HG03108 (cell line): ENCODE measurements at regions not wholly inside any gene's neighbourhood (a gene's known extent, or its start where the extent isn't known, plus 50 kb on each side); places are given as distances from the start of the nearest gene placed in this dataset.
"Not testable (repeated sequence)": the region's sequence is repeated elsewhere in the genome, so short reads cannot be mapped to it uniquely, and the experiment has no call there.

Experiments used
- ATAC-seq: cut with Tn5 transposase; IDR thresholded peaks from one replicate; pipeline ENCODE4 v1.9.1; 2021; ENCODE audit warnings: moderate library complexity; ENCODE audit not compliant: unreplicated experiment

GRCh38 chr7:27032839-27033238 is 63.0 kb downstream of the HOXA1 start:
- ATAC-seq = no peak

DNA sequence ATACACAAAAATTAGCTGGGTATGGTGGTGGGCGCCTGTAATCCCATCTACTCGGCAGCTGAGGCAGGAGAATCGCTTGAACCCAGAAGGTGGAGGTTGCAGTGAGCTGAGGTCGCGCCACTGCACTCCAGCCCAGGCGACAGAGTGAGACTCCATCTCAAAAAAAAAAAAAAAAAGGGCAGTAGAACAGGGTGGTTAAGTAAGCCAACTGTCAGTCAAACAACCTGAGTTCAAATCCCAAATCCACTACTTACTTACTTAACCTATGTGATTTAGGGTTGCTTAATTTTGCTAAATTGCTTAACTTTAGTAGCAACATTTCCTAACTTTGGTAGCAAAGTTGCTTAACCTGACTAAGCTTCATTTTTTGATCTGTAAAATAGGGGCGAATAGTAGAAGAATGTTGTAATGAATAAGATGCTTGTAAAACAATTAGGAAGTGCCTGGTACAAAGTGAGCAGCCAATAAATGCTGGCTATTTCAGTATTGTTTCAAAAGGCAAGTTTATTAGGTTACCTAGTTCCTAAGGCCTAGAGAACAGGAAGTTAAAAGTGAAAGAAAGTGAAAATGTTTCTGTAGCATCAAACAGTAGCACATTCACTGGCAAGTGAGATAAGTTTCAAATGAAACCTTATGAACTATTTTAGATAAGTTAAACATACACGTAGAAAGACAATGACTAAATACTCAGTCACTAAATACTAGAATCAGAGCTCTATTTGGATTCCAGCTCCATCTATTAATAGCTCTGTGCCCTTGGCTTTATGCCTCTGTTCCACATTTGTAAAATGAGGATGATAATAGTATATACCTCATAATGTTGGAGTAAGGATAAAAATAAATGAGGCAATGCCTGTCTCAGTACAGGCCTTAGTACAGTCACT is 64.3 kb downstream of the HOXA1 start:
- ATAC-seq = peak; percentile 83

- ATAC-seq = no peak
Observed at GRCh38 chr7:27030393-27031050, 65.3 kb downstream of the HOXA1 start.

DNA sequence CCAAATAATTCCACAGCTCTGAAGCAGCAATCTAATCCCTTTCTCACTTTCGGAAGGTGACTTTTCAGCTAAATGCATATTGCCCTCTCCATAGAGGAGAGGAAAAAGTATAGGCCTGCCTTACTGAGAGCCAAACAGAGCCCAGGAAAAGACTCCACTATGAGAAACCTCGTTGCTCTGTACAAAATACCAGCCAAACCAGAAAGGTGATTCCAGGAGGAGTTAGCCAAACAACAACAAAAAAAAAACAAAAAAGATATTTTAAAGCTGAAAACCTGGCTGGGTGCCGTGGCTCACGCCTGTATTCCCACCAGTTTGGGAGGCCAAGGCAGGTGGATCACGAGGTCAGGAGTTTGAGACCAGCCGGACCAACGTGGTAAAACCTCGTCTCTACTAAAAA is 70.5 kb downstream of the HOXA1 start:
- no peak for ATAC-seq

DNA sequence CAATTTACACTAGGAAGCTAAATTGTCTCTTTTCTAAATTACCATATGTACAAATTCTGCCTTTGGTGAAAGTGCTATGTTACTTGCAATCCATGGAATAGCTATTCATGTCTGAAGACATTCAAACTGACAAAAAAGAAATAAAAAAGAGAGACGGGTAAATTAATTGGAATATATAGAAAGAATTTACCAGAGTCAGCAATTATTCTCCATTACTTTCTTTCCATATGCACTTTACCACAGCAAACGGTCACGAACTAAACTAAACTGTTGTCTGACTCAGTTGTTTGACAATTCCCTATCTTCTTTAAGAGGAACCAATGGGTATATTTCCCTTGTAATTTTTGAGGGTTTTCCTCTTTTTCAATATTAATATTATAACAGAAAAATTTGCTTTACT is 85.7 kb downstream of the HOXA1 start:
- no peak for ATAC-seq

GRCh38 chr7:27000496-27000895 is 95.3 kb downstream of the HOXA1 start:
- no peak for ATAC-seq

DNA sequence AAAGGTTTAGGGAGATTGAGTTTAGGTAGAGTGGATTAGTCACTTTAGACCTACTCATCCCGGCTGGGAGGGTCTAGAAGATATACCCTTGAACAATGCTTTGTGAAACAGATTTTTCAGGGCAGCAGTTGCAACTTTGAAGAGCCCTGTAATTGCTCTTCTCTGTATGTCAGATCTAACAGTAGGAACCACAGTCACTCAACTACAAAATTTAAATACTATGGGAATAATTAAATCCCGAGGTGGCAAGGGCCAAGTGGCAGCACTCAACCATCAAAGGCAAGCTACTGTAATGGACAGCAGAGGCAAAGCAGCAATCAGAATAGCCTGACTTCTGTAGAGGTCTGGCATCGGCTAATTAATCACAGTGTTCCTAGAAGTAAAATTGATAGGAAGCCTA is 97.5 kb downstream of the HOXA1 start:
- not testable (repeated sequence) for ATAC-seq

DNA sequence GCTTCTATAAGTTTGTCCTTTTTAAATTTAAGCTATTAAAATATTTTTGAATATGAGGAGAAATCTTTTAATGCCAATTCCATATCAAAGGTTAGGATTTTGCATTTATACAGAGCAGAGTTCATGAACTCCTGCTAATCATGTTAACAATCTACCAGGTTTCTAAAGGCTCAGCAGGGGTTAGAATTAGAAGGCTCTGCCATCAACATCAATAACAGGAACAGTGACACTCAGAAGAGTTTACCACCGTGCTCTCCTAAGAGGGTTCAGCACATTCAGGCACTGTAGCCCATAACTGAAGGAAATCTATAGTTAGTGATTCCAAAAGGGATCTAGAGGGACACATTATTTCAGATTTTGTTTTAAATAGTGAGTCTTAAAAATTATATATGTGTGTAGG is 100.1 kb downstream of the HOXA1 start:
- no peak for ATAC-seq

GRCh38 chr7:26993816-26994810 is 101.7 kb downstream of the HOXA1 start:
- ATAC-seq = no peak

DNA sequence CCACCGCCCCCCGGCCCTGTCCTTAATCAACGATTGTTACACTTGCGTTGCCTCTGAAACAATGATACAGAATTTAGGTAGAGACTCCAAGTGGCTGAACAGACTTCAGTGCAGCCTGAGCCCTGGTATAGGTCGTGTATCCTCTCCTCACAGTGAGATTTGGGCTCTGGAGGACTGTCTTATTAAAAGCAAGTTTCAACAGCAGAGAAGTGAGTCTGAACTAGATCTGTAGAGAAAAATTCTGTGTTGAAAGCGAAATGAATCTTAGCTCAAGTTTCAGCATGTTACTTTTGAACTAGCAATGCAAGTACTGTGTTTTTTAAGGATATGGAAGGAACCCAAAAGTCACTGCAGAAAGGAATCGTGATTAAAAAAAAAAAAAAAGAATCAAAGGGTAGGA is 103.1 kb downstream of the HOXA1 start:
- ATAC-seq = no peak

- ATAC-seq = no peak
Observed at GRCh38 chr7:26991796-26992195, 104.0 kb downstream of the HOXA1 start.

GRCh38 chr7:26989897-26990670 is 105.7 kb downstream of the HOXA1 start:
- ATAC-seq = no peak

- no peak for ATAC-seq
Observed at GRCh38 chr7:26988836-26989374, 106.9 kb downstream of the HOXA1 start.

GRCh38 chr7:26987338-26987737 is 108.5 kb downstream of the HOXA1 start:
- ATAC-seq = no peak

DNA sequence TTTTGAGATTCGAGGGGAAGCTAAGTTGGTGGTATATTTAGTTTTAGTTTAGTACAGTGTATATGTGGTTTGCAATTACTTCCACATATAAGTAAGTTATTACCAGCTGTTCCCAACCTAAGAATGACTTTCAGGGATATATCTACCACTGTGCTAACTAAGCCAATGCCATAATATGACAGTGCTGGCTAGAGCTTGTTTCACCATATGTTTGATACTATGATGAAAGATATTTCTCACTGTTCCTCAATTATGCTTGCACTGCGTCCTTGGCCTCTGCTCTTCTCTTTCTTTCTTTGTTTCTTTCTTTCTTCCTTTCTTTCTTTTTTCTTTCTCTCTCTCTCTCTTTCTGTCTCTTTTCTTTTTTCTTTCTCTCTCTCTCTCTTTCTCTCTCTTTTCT is 113.8 kb upstream of the SKAP2 start:
- ATAC-seq = no peak

DNA sequence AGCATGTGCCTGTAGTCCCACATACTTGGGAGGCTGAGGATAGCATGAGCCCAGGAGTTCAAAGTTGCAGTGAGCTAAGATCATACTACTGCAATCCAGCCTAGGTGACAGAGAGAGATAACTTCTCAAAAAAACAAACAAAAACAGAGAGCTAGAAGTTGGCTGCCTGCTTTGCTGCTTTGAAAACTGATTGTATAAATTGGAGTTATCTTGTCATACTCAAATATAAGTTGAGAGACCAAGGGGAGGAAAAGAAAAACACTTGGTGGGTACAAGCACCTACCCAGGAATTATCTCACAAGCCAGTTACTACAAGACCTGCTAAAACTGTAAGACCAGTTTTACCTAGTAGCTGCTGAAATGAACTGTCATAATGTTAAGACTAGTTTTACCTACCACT is 112.5 kb upstream of the SKAP2 start:
- ATAC-seq = no peak

- not testable (repeated sequence) for ATAC-seq
Observed at GRCh38 chr7:26971924-26972323, 107.5 kb upstream of the SKAP2 start.

DNA sequence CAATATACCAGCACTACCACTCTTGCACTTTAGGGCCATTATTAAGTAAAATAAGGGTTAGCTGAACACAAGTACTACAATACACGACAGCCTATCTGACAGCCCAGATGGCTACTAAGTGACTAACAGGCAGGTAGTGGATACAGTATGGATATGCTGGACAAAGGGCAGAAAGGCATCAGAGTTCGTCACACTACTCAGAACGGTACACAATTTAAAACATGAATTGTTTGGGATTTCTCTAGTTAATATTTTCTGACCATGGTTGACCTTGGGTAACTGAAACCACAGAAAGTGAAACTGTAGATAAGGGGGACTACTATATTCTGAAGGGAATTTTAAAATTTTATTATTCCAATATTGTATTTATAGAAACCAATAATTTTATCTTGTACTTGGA is 101.3 kb upstream of the SKAP2 start:
- no peak for ATAC-seq

DNA sequence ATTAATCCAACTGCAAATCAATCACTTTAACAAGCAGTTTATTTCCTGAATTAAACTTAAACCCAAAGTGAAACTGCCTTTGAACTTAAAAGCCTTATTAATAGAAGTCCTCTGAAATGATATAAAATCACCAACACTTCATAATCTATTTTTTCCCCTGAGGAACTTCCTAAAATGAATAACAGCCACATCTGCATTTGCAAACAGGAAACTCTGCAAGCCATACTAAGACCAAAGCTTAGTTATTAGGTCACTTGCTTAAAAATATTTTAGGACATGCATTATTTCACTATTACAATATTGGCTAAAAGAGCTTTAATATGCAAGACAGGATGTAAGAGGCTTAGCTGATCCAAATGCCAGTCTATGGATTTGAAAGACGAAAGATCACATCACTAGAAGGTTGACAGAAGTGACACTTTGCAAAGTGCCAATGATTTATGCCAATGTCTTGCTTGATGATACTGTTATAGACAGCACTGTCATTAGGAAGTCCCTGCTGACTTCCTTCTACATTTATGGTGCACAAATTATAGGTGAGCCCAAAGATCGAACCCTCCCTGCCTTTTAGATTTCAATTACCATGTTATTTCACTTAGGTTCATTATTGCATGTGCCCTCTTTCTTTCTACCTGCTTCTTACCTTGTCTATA is 99.9 kb upstream of the SKAP2 start:
- ATAC-seq = no peak

GRCh38 chr7:26959290-26959689 is 94.9 kb upstream of the SKAP2 start:
- no peak for ATAC-seq
